ENCODE measurements at regions not wholly inside any gene's neighbourhood (a gene's known extent, or its start where the extent isn't known, plus 50 kb on each side); places are given as distances from the start of the nearest gene placed in this dataset.
"Not testable (repeated sequence)": the region's sequence is repeated elsewhere in the genome, so short reads cannot be mapped to it uniquely, and the experiment has no call there.

GRCh38 chr6:3963426-3963825 lies 114.3 kb downstream of the FAM50B start:
- Histone ChIP-seq H3K36me3 (no peaks in the 10 kb centered on the region), H3K4me3 (no peak overlapping the region), H3K4me1 (peaks cover 0 to 26% (median 0%) of the 10 kb centered on the region in 9 donors), H3K27me3 (no peaks in the 10 kb centered on the region), H3K27ac (peak overlapping the region in 1 of 10 donors; percentile 44), H3K9me3 (no peaks in the 10 kb centered on the region)
- DNase-seq (no peak), ATAC-seq (peak in 5 of 8 donors; percentile 31 to 72 (median 55))
- TF ChIP-seq CTCF (IDR thresholded peaks at IDR 0.05): no peak
- intact Hi-C loops (cut with DNase I): no loop called here
- 52 to 53% methylated on average over 4 of the region's 4 CpGs for WGBS, 2 donors

- no peak for ATAC-seq
- Histone ChIP-seq H3K9me3 (no peaks in the 10 kb centered on the region), H3K4me3 (no peak overlapping the region), H3K36me3 (no peaks in the 10 kb centered on the region), H3K27me3 (no peaks in the 10 kb centered on the region), H3K27ac (no peak overlapping the region), H3K4me1 (peaks cover 0 to 26% (median 0%) of the 10 kb centered on the region in 9 donors)
- WGBS, 2 donors: 66 to 83% methylated on average over 12 of the region's 12 CpGs
- intact Hi-C loops (cut with DNase I): no loop called here
- TF ChIP-seq CTCF (IDR thresholded peaks at IDR 0.05): no peak
- DNase-seq: no peak
Measured at GRCh38 chr6:3965071-3965718, 113.7 kb downstream of the FAM217A start.

GRCh38 chr6:3966426-3966825 lies 112.5 kb downstream of the FAM217A start:
- Histone ChIP-seq H3K4me1 (peaks cover 0 to 26% (median 0%) of the 10 kb centered on the region in 9 donors), H3K36me3 (no peaks in the 10 kb centered on the region), H3K27ac (no peak overlapping the region), H3K9me3 (no peaks in the 10 kb centered on the region), H3K27me3 (no peaks in the 10 kb centered on the region), H3K4me3 (no peak overlapping the region)
- no peak for TF ChIP-seq CTCF (IDR thresholded peaks at IDR 0.05)
- intact Hi-C loops (cut with DNase I): no loop called here
- WGBS, 2 donors: 83 to 88% methylated on average over 9 of the region's 9 CpGs
- DNase-seq (no peak), ATAC-seq (no peak)

- WGBS, 2 donors: 94 to 96% methylated on average over 5 of the region's 5 CpGs
- no peak for ATAC-seq
- Histone ChIP-seq H3K36me3 (no peaks in the 10 kb centered on the region), H3K27ac (no peak overlapping the region), H3K4me1 (peaks cover 0 to 3% (median 0%) of the 10 kb centered on the region in 9 donors), H3K4me3 (no peak overlapping the region), H3K9me3 (no peaks in the 10 kb centered on the region), H3K27me3 (no peaks in the 10 kb centered on the region)
- intact Hi-C loops (cut with DNase I): loop anchor here in 1 of 10 donors (10.0 kb wide), 1 partner anchor 685 kb away; no protein-coding TSS in a partner anchor
- no peak for DNase-seq
- TF ChIP-seq CTCF (IDR thresholded peaks at IDR 0.05): no peak
Measured at GRCh38 chr6:3970097-3970496, 108.8 kb downstream of the FAM217A start.

- H3K4me3 ChIP-seq: not testable (repeated sequence)
Measured at GRCh38 chr6:3973152-3973551, 105.8 kb downstream of the FAM217A start.

More at GRCh38 chr6:3973152-3973551, 105.8 kb downstream of the FAM217A start:
- intact Hi-C loops (cut with DNase I): loop anchor here in 1 of 10 donors (10.0 kb wide), 1 partner anchor 688 kb away; no protein-coding TSS in a partner anchor
- not testable (repeated sequence) for H3K36me3 ChIP-seq, H3K9me3 ChIP-seq, H3K27me3 ChIP-seq, H3K27ac ChIP-seq, ATAC-seq, DNase-seq, H3K4me1 ChIP-seq
- 93 to 94% methylated on average over 3 of the region's 3 CpGs for WGBS, 2 donors

Data from heart right ventricle (tissue), 16 donors.